Chondrocyte (in vitro differentiated cells): ENCODE measurements at regions not wholly inside any gene's neighbourhood (a gene's known extent, or its start where the extent isn't known, plus 50 kb on each side); places are given as distances from the start of the nearest gene placed in this dataset.

Experiments used
- DNase-seq: peaks from one replicate; pipeline ENCODE4 v3.0.0; 2021; ENCODE audit warnings: mixed read lengths, low spot score
- H3K27ac Mint-ChIP-seq: one replicate; pipeline ENCODE4 v1.8.0; 2021; ENCODE audit warnings: mild to moderate bottlenecking, moderate library complexity, mixed read lengths; ENCODE audit not compliant: unreplicated experiment
- H3K27me3 Mint-ChIP-seq: 2 replicates; pipeline ENCODE4 v1.8.0; 2021; ENCODE audit warnings: low read depth, mixed read lengths
- H3K36me3 Mint-ChIP-seq: 2 replicates; pipeline ENCODE4 v1.8.0; 2021; ENCODE audit warnings: low read depth, mixed read lengths
- H3K4me1 Mint-ChIP-seq: 2 replicates; pipeline ENCODE4 v1.8.0; 2021; ENCODE audit warnings: low read depth, mild to moderate bottlenecking, mixed read lengths
- H3K4me3 Mint-ChIP-seq: one replicate; pipeline ENCODE4 v1.8.0; 2021; ENCODE audit warnings: mild to moderate bottlenecking, moderate library complexity, mixed read lengths; ENCODE audit not compliant: unreplicated experiment
- H3K9me3 Mint-ChIP-seq: 2 replicates; pipeline ENCODE4 v1.8.0; 2021; ENCODE audit warnings: low read depth, mixed read lengths
- TF ChIP-seq, protein P1 (sequence below): fragments of 200-600 bp; sonication (generic); IDR thresholded peaks from 2 replicates; pipeline ENCODE4 v1.5.0; 2021; ENCODE audit warnings: antibody characterized with exemption, mild to moderate bottlenecking, moderate library complexity

GRCh38 chr10:129045599-129045998 is 421.4 kb upstream of the MGMT start:
- TF ChIP-seq, protein P1, sequence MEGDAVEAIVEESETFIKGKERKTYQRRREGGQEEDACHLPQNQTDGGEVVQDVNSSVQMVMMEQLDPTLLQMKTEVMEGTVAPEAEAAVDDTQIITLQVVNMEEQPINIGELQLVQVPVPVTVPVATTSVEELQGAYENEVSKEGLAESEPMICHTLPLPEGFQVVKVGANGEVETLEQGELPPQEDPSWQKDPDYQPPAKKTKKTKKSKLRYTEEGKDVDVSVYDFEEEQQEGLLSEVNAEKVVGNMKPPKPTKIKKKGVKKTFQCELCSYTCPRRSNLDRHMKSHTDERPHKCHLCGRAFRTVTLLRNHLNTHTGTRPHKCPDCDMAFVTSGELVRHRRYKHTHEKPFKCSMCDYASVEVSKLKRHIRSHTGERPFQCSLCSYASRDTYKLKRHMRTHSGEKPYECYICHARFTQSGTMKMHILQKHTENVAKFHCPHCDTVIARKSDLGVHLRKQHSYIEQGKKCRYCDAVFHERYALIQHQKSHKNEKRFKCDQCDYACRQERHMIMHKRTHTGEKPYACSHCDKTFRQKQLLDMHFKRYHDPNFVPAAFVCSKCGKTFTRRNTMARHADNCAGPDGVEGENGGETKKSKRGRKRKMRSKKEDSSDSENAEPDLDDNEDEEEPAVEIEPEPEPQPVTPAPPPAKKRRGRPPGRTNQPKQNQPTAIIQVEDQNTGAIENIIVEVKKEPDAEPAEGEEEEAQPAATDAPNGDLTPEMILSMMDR, result no peak
- Mint-ChIP-seq H3K4me3 (no peak overlapping the region), H3K4me1 (peaks cover 3% of the 10 kb centered on the region), H3K27ac (no peak overlapping the region), H3K36me3 (no peaks in the 10 kb centered on the region), H3K9me3 (no peaks in the 10 kb centered on the region), H3K27me3 (peaks cover 5% of the 10 kb centered on the region)
- DNase-seq, result no peak

DNA sequence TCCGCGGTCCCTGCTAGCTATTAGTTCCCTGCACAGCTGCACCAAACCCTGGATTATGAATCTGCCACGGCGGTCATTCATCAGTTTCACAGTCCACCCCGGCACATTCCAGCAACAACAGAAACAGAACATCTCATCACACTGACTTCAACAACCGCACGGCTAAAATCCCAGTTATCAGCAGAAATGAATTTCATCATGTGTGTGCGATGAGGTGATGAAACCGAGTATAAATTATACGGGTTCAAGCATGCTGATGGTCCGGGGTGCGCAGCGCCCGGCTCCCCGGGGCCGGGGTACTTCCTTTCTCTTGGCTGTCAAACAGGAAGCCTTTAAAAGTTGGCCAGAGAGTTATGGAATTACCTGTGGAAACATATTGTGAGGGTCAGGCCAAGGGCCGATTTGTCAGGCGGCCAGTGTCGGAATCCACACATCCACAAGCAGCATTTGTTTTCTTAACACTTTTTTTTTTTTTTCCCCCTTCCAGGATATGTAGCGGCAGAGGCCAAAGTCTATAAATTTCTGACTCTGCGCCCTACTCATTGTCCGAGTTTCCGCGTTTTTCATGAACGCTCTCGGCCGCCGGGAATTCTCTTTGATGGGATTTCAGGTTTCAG is 420.9 kb upstream of the MGMT start:
- H3K4me1 Mint-ChIP-seq, result peaks cover 3% of the 10 kb centered on the region
- peaks cover 3% of the 10 kb centered on the region for H3K27me3 Mint-ChIP-seq
- TF ChIP-seq, protein P1, result no peak
- no peaks in the 10 kb centered on the region for H3K9me3 Mint-ChIP-seq
- no peak overlapping the region for H3K27ac Mint-ChIP-seq
- no peaks in the 10 kb centered on the region for H3K36me3 Mint-ChIP-seq
- DNase-seq, result no peak
- H3K4me3 Mint-ChIP-seq, result no peak overlapping the region

DNA sequence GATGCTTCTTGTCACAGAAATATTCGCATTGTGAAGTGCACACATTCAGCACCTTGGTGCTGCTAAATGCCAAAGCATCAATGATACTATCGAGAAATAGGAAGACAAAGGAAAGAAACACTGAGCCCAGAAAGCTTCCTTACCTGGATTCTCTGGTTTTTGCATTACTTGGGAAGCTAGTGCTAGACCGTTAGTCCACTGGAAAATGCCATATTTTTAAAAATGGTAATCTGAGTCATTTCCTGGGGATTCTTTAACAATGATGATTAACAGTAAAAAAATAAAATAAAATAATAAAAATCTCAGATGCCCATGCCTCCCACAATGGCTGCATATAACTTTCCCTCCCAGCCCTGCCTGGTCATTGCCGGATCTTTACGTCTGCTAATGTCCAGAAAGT is 420.1 kb upstream of the MGMT start:
- Mint-ChIP-seq H3K4me1 (peaks cover 3% of the 10 kb centered on the region), H3K27me3 (peaks cover 2% of the 10 kb centered on the region), H3K36me3 (no peaks in the 10 kb centered on the region), H3K4me3 (no peak overlapping the region), H3K9me3 (no peaks in the 10 kb centered on the region), H3K27ac (no peak overlapping the region)
- TF ChIP-seq, protein P1, result no peak
- DNase-seq, result no peak

GRCh38 chr10:129047600-129047999 is 419.4 kb upstream of the MGMT start:
- Mint-ChIP-seq H3K4me1 (peaks cover 3% of the 10 kb centered on the region), H3K27me3 (peaks cover 2% of the 10 kb centered on the region), H3K9me3 (no peaks in the 10 kb centered on the region), H3K27ac (no peak overlapping the region), H3K4me3 (no peak overlapping the region), H3K36me3 (no peaks in the 10 kb centered on the region)
- TF ChIP-seq, protein P1, result no peak
- DNase-seq, result no peak

DNA sequence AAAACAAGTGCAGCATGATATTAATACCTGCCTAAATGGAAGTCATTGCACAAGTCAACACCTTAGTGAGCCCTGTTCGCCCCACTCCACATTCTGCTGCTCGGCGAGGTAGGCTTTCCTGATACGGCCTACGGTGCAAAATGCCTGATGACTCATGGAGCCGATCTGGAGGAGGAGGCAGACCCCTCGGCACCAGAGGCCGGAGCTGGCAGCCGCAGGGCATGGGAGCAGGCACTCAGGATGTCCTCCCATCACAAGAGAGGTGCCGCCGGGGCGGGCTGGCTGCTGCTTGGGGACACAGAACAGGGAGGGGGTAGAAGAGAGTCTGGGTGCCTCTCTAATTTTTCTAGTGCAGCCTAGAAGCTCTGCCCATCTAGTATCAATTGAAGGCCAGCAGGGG is 418.5 kb upstream of the MGMT start:
- Mint-ChIP-seq H3K9me3 (no peaks in the 10 kb centered on the region), H3K27ac (no peak overlapping the region), H3K27me3 (no peaks in the 10 kb centered on the region), H3K36me3 (no peaks in the 10 kb centered on the region), H3K4me1 (peaks cover 3% of the 10 kb centered on the region), H3K4me3 (no peak overlapping the region)
- DNase-seq, result no peak
- TF ChIP-seq, protein P1, result no peak
